Urinary bladder (tissue), 3 donors: ENCODE measurements at regions not wholly inside any gene's neighbourhood (a gene's known extent, or its start where the extent isn't known, plus 50 kb on each side); places are given as distances from the start of the nearest gene placed in this dataset.
"Not testable (repeated sequence)": the region's sequence is repeated elsewhere in the genome, so short reads cannot be mapped to it uniquely, and the experiment has no call there.

ENCODE experiments used
- DNase-seq: peaks from one replicate; pipeline ENCODE4 v3.0.0-alpha.2; 2015; ENCODE audit errors: extremely low spot score
- H3K27ac ChIP-seq: one replicate; pipeline ENCODE4 v1.5.1; 2013; ENCODE audit warnings: low read depth, mild to moderate bottlenecking, moderate library complexity
- H3K36me3 ChIP-seq: one replicate; pipeline ENCODE4 v1.6.1; 2013; ENCODE audit warnings: mild to moderate bottlenecking, moderate library complexity; ENCODE audit not compliant: insufficient read depth
- H3K4me1 ChIP-seq: one replicate; pipeline ENCODE4 v1.6.1; 2013; ENCODE audit warnings: mild to moderate bottlenecking, moderate library complexity; ENCODE audit not compliant: insufficient read depth
- H3K4me3 ChIP-seq: one replicate; pipeline ENCODE4 v1.5.1; 2013; ENCODE audit warnings: low read depth, low read length
- WGBS: extraction: QIAGEN DNeasy Blood & Tissue Kit; methylation state at CpG from one replicate; pipeline ENCODE4 v1.1.7; 2013; 5-methylcytosine and 5-hydroxymethylcytosine counted together
- donor health status: healthy with polysubstance abuse.
- donor health status: healthy.

- Histone ChIP-seq H3K4me1 (no peaks in the 10 kb centered on the region), H3K4me3 (no peak overlapping the region), H3K36me3 (no peaks in the 10 kb centered on the region), H3K27ac (no peak overlapping the region)
- no peak for DNase-seq
- 86% methylated on average over 5 of the region's 5 CpGs for WGBS
These were observed 222.8 kb downstream of the CDH26 start for GRCh38 chr20:60180986-60181385.

GRCh38 chr20:60186412-60186811, 228.2 kb downstream of the CDH26 start:
- Histone ChIP-seq H3K27ac (no peak overlapping the region), H3K4me1 (no peaks in the 10 kb centered on the region), H3K4me3 (no peak overlapping the region), H3K36me3 (no peaks in the 10 kb centered on the region)
- 73% methylated on average over 4 of the region's 4 CpGs for WGBS
- DNase-seq: no peak

- Histone ChIP-seq H3K4me3 (no peak overlapping the region), H3K27ac (no peak overlapping the region), H3K36me3 (no peaks in the 10 kb centered on the region), H3K4me1 (no peaks in the 10 kb centered on the region)
- DNase-seq: no peak
These were observed 229.5 kb downstream of the CDH26 start for GRCh38 chr20:60187683-60188082.

GRCh38 chr20:60191014-60191413, 232.8 kb downstream of the CDH26 start:
- no peak for DNase-seq
- WGBS: 48% methylated on average over 3 of the region's 3 CpGs
- Histone ChIP-seq H3K4me1 (no peaks in the 10 kb centered on the region), H3K36me3 (no peaks in the 10 kb centered on the region), H3K4me3 (no peak overlapping the region), H3K27ac (no peak overlapping the region)

- 59% methylated on average over 1 of the region's 1 CpG for WGBS
- H3K4me1 ChIP-seq: no peaks in the 10 kb centered on the region
- H3K4me3 ChIP-seq: no peak overlapping the region
- no peak overlapping the region for H3K27ac ChIP-seq
- no peaks in the 10 kb centered on the region for H3K36me3 ChIP-seq
- no peak for DNase-seq
These were observed 234.1 kb downstream of the CDH26 start for GRCh38 chr20:60192326-60192725.

GRCh38 chr20:60199132-60199531, 240.9 kb downstream of the CDH26 start:
- not testable (repeated sequence) for H3K27ac ChIP-seq, DNase-seq, H3K36me3 ChIP-seq, H3K4me3 ChIP-seq, H3K4me1 ChIP-seq
- 94% methylated on average over 3 of the region's 3 CpGs for WGBS

GRCh38 chr20:60199866-60200265, 241.6 kb downstream of the CDH26 start:
- Histone ChIP-seq H3K27ac (no peak overlapping the region), H3K4me3 (no peak overlapping the region), H3K36me3 (no peaks in the 10 kb centered on the region), H3K4me1 (no peaks in the 10 kb centered on the region)
- 88% methylated on average over 2 of the region's 2 CpGs for WGBS
- DNase-seq: no peak

GRCh38 chr20:60200305-60200918, 242.2 kb downstream of the CDH26 start:
- DNase-seq: no peak
- Histone ChIP-seq H3K4me1 (no peaks in the 10 kb centered on the region), H3K27ac (no peak overlapping the region), H3K4me3 (no peak overlapping the region), H3K36me3 (no peaks in the 10 kb centered on the region)
- 90% methylated on average over 16 of the region's 16 CpGs for WGBS

- no peak for DNase-seq
- no peak overlapping the region for H3K4me3 ChIP-seq
- H3K4me1 ChIP-seq: no peaks in the 10 kb centered on the region
- H3K36me3 ChIP-seq: no peaks in the 10 kb centered on the region
- no peak overlapping the region for H3K27ac ChIP-seq
- WGBS: 78% methylated on average over 2 of the region's 2 CpGs
These were observed 243.1 kb downstream of the CDH26 start for GRCh38 chr20:60201198-60201835.

- Histone ChIP-seq H3K27ac (no peak overlapping the region), H3K4me1 (no peaks in the 10 kb centered on the region), H3K4me3 (no peak overlapping the region), H3K36me3 (no peaks in the 10 kb centered on the region)
- WGBS: 71% methylated on average over 5 of the region's 5 CpGs
- DNase-seq: no peak
These were observed 243.8 kb downstream of the CDH26 start for GRCh38 chr20:60202046-60202445.

GRCh38 chr20:60203451-60203850, 245.2 kb downstream of the CDH26 start:
- DNase-seq: no peak
- Histone ChIP-seq H3K27ac (no peak overlapping the region), H3K4me3 (no peak overlapping the region), H3K4me1 (no peaks in the 10 kb centered on the region), H3K36me3 (no peaks in the 10 kb centered on the region)
- WGBS: 62% methylated on average over 6 of the region's 6 CpGs

GRCh38 chr20:60204601-60205000, 246.4 kb downstream of the CDH26 start:
- no peak overlapping the region for H3K4me3 ChIP-seq
- 48% methylated on average over 4 of the region's 4 CpGs for WGBS
- no peak overlapping the region for H3K27ac ChIP-seq
- DNase-seq: no peak
- no peaks in the 10 kb centered on the region for H3K36me3 ChIP-seq
- H3K4me1 ChIP-seq: no peaks in the 10 kb centered on the region

- Histone ChIP-seq H3K36me3 (no peaks in the 10 kb centered on the region), H3K4me3 (no peak overlapping the region), H3K4me1 (no peaks in the 10 kb centered on the region), H3K27ac (no peak overlapping the region)
- DNase-seq: no peak
- 48% methylated on average over 3 of the region's 3 CpGs for WGBS
These were observed 248.0 kb downstream of the CDH26 start for GRCh38 chr20:60206259-60206658.

GRCh38 chr20:60209048-60209447, 250.8 kb downstream of the CDH26 start:
- Histone ChIP-seq H3K4me3 (no peak overlapping the region), H3K4me1 (no peaks in the 10 kb centered on the region), H3K27ac (no peak overlapping the region), H3K36me3 (no peaks in the 10 kb centered on the region)
- DNase-seq: no peak
- WGBS: 31% methylated on average over 4 of the region's 4 CpGs
